GM06990 (cell line): ENCODE measurements at regions not wholly inside any gene's neighbourhood (a gene's known extent, or its start where the extent isn't known, plus 50 kb on each side); places are given as distances from the start of the nearest gene placed in this dataset.

Experiments used
- DNase-seq: peaks from one replicate; pipeline ENCODE4 v3.0.0-alpha.2; 2011; ENCODE audit not compliant: insufficient read length; ENCODE audit errors: extremely low read depth
- H3K27me3 ChIP-seq: replicated peaks from 2 replicates; pipeline ENCODE4 v1.6.0; 2011; ENCODE audit warnings: low read length; ENCODE audit not compliant: control insufficient read depth, insufficient read depth
- H3K36me3 ChIP-seq: 2 replicates; pipeline ENCODE4 v1.5.1; 2011; ENCODE audit warnings: low read length; ENCODE audit not compliant: control insufficient read depth, insufficient read depth
- H3K4me3 ChIP-seq: replicated peaks from 2 replicates; pipeline ENCODE4 v1.5.1; 2011; ENCODE audit warnings: low read depth, mild to moderate bottlenecking, control low read depth, low read length
- CTCF ChIP-seq: IDR thresholded peaks from 2 replicates; pipeline ENCODE4 v1.5.1; 2011; ENCODE audit warnings: low read length, control low read depth, mild to moderate bottlenecking, inconsistent platforms; ENCODE audit not compliant: insufficient read depth, poor library complexity, severe bottlenecking

GRCh38 chr14:48814562-48814961 lies 771.6 kb downstream of the RPS29 start:
- no peaks in the 10 kb centered on the region for H3K27me3 ChIP-seq
- H3K36me3 ChIP-seq = no peaks in the 10 kb centered on the region
- TF ChIP-seq CTCF = no peak
- H3K4me3 ChIP-seq = no peak overlapping the region
- no peak for DNase-seq

- no peaks in the 10 kb centered on the region for H3K27me3 ChIP-seq
- TF ChIP-seq CTCF = no peak
Measured at GRCh38 chr14:48805315-48805714, 780.9 kb downstream of the RPS29 start.

GRCh38 chr14:48792376-48793024 lies 793.7 kb downstream of the RPS29 start:
- Histone ChIP-seq H3K4me3 (no peak overlapping the region), H3K36me3 (no peaks in the 10 kb centered on the region), H3K27me3 (no peaks in the 10 kb centered on the region)
- TF ChIP-seq CTCF = no peak
- no peak for DNase-seq

More at GRCh38 chr14:48805315-48805714, 780.9 kb downstream of the RPS29 start:
- Histone ChIP-seq H3K4me3 (no peak overlapping the region), H3K36me3 (no peaks in the 10 kb centered on the region)
- DNase-seq = no peak

DNA sequence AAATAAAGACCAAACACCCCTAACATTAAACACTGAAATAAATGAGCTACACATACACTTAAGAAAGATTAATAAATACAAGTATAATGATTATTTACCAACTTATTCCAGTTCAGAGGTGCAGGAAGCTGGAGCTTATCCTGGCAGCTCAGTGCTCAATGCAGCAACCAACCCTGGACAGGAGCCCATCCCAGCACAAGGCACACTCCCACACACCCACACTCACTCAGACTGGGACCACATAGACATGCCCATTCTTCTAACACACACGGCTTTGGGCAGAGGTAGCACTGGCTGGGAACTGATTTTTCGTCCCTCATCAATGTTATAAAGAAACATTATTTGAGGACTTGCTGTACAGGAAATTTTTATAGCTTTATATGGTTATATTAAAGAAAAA lies 797.4 kb downstream of the RPS29 start:
- H3K4me3 ChIP-seq = no peak overlapping the region
- no peak for TF ChIP-seq CTCF
- no peaks in the 10 kb centered on the region for H3K36me3 ChIP-seq
- no peak for DNase-seq
- no peaks in the 10 kb centered on the region for H3K27me3 ChIP-seq

DNA sequence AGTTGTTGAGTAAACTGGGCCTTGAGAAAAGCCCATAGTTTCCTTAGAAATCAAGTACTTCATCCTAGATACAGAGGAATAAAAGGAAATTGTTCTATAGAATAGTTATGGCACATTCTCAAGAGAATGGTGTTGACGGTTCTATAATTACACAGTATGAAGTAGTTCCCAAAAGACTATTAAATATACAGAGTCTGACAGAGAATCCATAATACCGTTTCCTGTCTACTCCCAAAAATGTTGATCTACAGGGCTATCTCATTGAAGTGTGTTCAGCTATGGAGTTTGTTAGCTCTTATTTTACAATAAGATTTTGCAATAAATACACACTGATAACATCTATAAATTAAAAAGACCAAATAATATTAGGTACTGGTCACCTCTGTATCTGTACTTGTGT lies 799.7 kb downstream of the RPS29 start:
- no peak overlapping the region for H3K4me3 ChIP-seq
- DNase-seq = no peak
- H3K27me3 ChIP-seq = no peaks in the 10 kb centered on the region
- H3K36me3 ChIP-seq = no peaks in the 10 kb centered on the region
- no peak for TF ChIP-seq CTCF

DNA sequence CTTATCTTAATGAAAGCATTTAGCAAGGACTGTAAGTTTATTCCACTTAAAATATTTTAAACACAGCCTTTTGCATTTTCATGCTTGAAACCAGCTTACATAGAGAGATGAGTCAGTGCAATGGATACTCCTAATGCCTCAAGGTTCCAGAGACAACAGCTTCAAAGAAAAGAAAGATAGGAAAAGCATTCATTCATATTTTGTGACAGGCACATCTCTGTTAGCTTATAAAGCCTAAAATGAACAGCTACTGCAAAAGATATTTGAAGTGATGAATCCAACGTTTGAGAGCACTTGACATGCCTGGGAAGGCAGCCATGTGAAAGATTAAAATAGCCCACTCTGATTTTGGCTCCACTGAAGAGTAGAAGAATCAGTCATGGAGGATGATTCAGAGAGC lies 814.5 kb downstream of the RPS29 start:
- no peak for DNase-seq
- Histone ChIP-seq H3K36me3 (no peaks in the 10 kb centered on the region), H3K4me3 (no peak overlapping the region), H3K27me3 (no peaks in the 10 kb centered on the region)
- TF ChIP-seq CTCF = no peak
